OCI-LY7 (cell line): ENCODE measurements at regions not wholly inside any gene's neighbourhood (a gene's known extent, or its start where the extent isn't known, plus 50 kb on each side); places are given as distances from the start of the nearest gene placed in this dataset.

ENCODE experiments used
- BruUV-seq: library from RNA; stranded (reverse); fragments of 400-500 nt; replicated peaks from 2 replicates; lab custom pipeline; 2021; lab: Mats Ljungman, UMichigan
- CTCF ChIA-PET: fragments of 300-600 bp; sonication (Branson Sonifier 250); formaldehyde crosslinking; loops from one replicate; lab custom pipeline; 2022; ENCODE audit warnings: antibody characterized with exemption; ENCODE audit not compliant: unreplicated experiment; lab: Charles Lee
- POLR2A ChIA-PET: fragments of 300-600 bp; sonication (Branson Sonifier 250); formaldehyde crosslinking; loops from one replicate; lab custom pipeline; 2022; ENCODE audit warnings: antibody characterized with exemption; lab: Charles Lee
- DNase-seq: peaks from one replicate; pipeline ENCODE4 v3.0.0-alpha.2; 2015; ENCODE audit warnings: low spot score
- H2AFZ ChIP-seq: fragments of 200-600 bp; sonication (generic), shearing (Covaris generic); 2 replicates; pipeline ENCODE4 v1.6.1; 2014; ENCODE audit warnings: mild to moderate bottlenecking, antibody characterized with exemption, low read length, moderate library complexity
- H3K27ac ChIP-seq: fragments of 200-600 bp; sonication (generic); 2 replicates; pipeline ENCODE4 v1.5.1; 2014; ENCODE audit warnings: mixed run types, low read depth, mild to moderate bottlenecking, moderate library complexity, low read length, inconsistent platforms; ENCODE audit not compliant: poor library complexity, severe bottlenecking
- H3K36me3 ChIP-seq: fragments of 200-600 bp; sonication (generic); 2 replicates; pipeline ENCODE4 v1.6.1; 2014; ENCODE audit warnings: mild to moderate bottlenecking, antibody characterized with exemption, low read length, moderate library complexity, mixed read lengths; ENCODE audit not compliant: insufficient read depth
- H3K4me1 ChIP-seq: fragments of 200-600 bp; sonication (generic); 2 replicates; pipeline ENCODE4 v1.5.1; 2014; ENCODE audit warnings: mild to moderate bottlenecking, low read length; ENCODE audit not compliant: insufficient read depth, poor library complexity, severe bottlenecking
- H3K4me2 ChIP-seq: fragments of 200-600 bp; sonication (generic); 2 replicates; pipeline ENCODE4 v1.6.1; 2014; ENCODE audit warnings: mild to moderate bottlenecking, low read length
- H3K4me3 ChIP-seq: fragments of 200-600 bp; sonication (generic); 2 replicates; pipeline ENCODE4 v1.5.1; 2014; ENCODE audit warnings: mild to moderate bottlenecking, low read depth, low read length; ENCODE audit not compliant: poor library complexity, severe bottlenecking
- H3K79me2 ChIP-seq: fragments of 200-600 bp; sonication (generic); 2 replicates; pipeline ENCODE4 v1.6.1; 2016; ENCODE audit warnings: low read depth, mild to moderate bottlenecking, low read length, moderate library complexity, mixed read lengths; ENCODE audit not compliant: insufficient read depth
- H3K9me2 ChIP-seq: fragments of 200-600 bp; sonication (generic); 2 replicates; pipeline ENCODE4 v1.6.1; 2016; ENCODE audit warnings: mild to moderate bottlenecking, low read length, mixed read lengths; ENCODE audit not compliant: insufficient read depth
- H3K9me3 ChIP-seq: fragments of 200-600 bp; sonication (generic); 2 replicates; pipeline ENCODE4 v1.6.1; 2014; ENCODE audit warnings: mild to moderate bottlenecking, mixed run types, low read length, mixed read lengths
- H4K20me1 ChIP-seq: fragments of 200-600 bp; sonication (generic); 2 replicates; pipeline ENCODE4 v1.6.1; 2014; ENCODE audit warnings: mild to moderate bottlenecking, antibody characterized with exemption, low read length, moderate library complexity, mixed read lengths; ENCODE audit not compliant: insufficient read depth
- CTCF ChIP-seq: fragments of 200-600 bp; sonication (generic); conservative IDR thresholded peaks from 2 replicates; pipeline ENCODE4 v1.5.1; 2014; ENCODE audit warnings: mild to moderate bottlenecking, antibody characterized with exemption, low read length, moderate library complexity, mixed read lengths
- EZH2phosphoT487 ChIP-seq: fragments of 200-600 bp; sonication (generic); IDR thresholded peaks from 2 replicates; pipeline ENCODE4 v1.6.1; 2018; ENCODE audit warnings: low read depth, borderline replicate concordance, mild to moderate bottlenecking, mixed run types, antibody characterized with exemption, low read length, moderate library complexity, mixed read lengths
- intact Hi-C: fragments of 100-400 bp; cut with micrococcal nuclease; formaldehyde crosslinking; loops from one replicate; pipeline ENCODE4 v1.10.0; 2022; ENCODE audit not compliant: unreplicated experiment

DNA sequence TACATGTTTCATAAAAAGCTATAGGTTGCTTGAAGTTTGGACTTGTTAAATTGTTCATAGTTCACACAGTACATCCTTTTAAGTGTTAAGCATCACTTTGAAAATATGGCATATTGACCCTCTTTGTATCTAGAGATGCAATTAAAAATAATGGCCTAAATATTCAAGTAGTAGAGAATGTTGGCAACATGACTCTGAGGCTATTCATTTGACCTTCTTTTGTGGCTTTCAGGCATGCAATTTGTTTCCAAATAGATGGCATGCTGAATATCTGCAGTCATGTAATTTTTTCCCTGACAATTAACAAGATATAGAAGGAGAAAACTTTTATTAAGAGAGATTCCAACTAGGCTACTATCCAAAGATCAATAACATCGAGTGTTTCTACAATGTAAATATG, 230.5 kb upstream of the ZRANB2 start:
- H3K4me3 ChIP-seq: no peak overlapping the region
- no peaks in the 10 kb centered on the region for H3K36me3 ChIP-seq
- no peak overlapping the region for H2AFZ ChIP-seq
- H3K9me2 ChIP-seq: no peaks in the 10 kb centered on the region
- no peaks in the 10 kb centered on the region for H3K79me2 ChIP-seq
- ChIA-PET CTCF (no interaction called here), POLR2A (no interaction called here)
- H3K4me1 ChIP-seq: no peaks in the 10 kb centered on the region
- no peaks in the 10 kb centered on the region for H3K9me3 ChIP-seq
- no peaks in the 10 kb centered on the region for H4K20me1 ChIP-seq
- H3K27ac ChIP-seq: no peak overlapping the region
- no peak overlapping the region for H3K4me2 ChIP-seq
- intact Hi-C loops: no loop called here
- TF ChIP-seq CTCF (no peak), EZH2phosphoT487 (no peak)
- BruUV-seq: no TSS peak
- DNase-seq: no peak

DNA sequence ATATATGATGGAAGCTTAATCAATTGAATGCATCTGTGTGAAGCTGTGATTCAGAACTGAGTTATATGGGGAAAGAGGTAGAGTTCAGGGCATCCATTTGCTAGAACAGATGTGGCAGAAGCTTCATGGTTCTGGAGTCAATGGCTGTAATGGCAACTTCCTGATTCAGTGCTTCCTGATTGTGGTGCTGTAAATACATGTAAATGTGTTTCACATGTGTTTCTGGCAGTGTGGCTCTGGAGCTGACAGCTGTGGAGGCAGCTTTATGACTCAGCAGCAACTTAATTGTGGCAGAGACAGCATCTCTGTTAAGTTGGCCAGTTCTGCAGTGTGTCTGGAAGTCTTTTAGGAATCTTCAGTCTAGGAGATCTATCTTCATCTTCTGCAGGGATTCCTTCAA, 226.6 kb upstream of the ZRANB2 start:
- Histone ChIP-seq H3K27ac (no peak overlapping the region), H4K20me1 (no peaks in the 10 kb centered on the region), H3K4me1 (no peaks in the 10 kb centered on the region), H3K4me3 (no peak overlapping the region), H2AFZ (no peak overlapping the region), H3K9me2 (no peaks in the 10 kb centered on the region), H3K9me3 (no peaks in the 10 kb centered on the region), H3K4me2 (no peak overlapping the region), H3K36me3 (no peaks in the 10 kb centered on the region), H3K79me2 (no peaks in the 10 kb centered on the region)
- ChIA-PET CTCF (no interaction called here), POLR2A (no interaction called here)
- intact Hi-C loops: no loop called here
- no TSS peak for BruUV-seq
- peak; percentile 0 for DNase-seq
- no peak for TF ChIP-seq CTCF
- no peak for TF ChIP-seq EZH2phosphoT487

- ChIA-PET POLR2A (no interaction called here), CTCF (no interaction called here)
- Histone ChIP-seq H3K4me2 (no peak overlapping the region), H3K4me1 (no peaks in the 10 kb centered on the region), H2AFZ (no peak overlapping the region), H4K20me1 (no peaks in the 10 kb centered on the region), H3K36me3 (no peaks in the 10 kb centered on the region), H3K9me3 (no peaks in the 10 kb centered on the region), H3K9me2 (no peaks in the 10 kb centered on the region), H3K27ac (no peak overlapping the region), H3K4me3 (no peak overlapping the region), H3K79me2 (no peaks in the 10 kb centered on the region)
- BruUV-seq: no TSS peak
- intact Hi-C loops: no loop called here
- no peak for DNase-seq
- TF ChIP-seq EZH2phosphoT487 (no peak), CTCF (no peak)
Measured at GRCh38 chr1:71304125-71304524, 223.3 kb upstream of the ZRANB2 start.
